HUES48 (cell line): ENCODE measurements at regions not wholly inside any gene's neighbourhood (a gene's known extent, or its start where the extent isn't known, plus 50 kb on each side); places are given as distances from the start of the nearest gene placed in this dataset.
A peak's percentile ranks its signal among the peaks of the same experiment; 100 is the strongest.

Experiments used
- H3K27ac ChIP-seq: one replicate; pipeline ENCODE4 v1.7.0; 2013; ENCODE audit warnings: low read depth, low read length, inconsistent platforms
- H3K27me3 ChIP-seq: 2 replicates; pipeline ENCODE4 v1.6.1; 2013; ENCODE audit warnings: mild to moderate bottlenecking, low read length; ENCODE audit not compliant: control insufficient read depth, insufficient read depth
- H3K36me3 ChIP-seq: 2 replicates; pipeline ENCODE4 v1.6.1; 2013; ENCODE audit warnings: low read length; ENCODE audit not compliant: control insufficient read depth, insufficient read depth
- H3K4me1 ChIP-seq: 2 replicates; pipeline ENCODE4 v1.6.1; 2013; ENCODE audit warnings: mild to moderate bottlenecking, low read length; ENCODE audit not compliant: control insufficient read depth, insufficient read depth
- H3K4me3 ChIP-seq: 2 replicates; pipeline ENCODE4 v1.5.1; 2013; ENCODE audit warnings: mild to moderate bottlenecking, low read depth, low read length
- H3K9ac ChIP-seq: 2 replicates; pipeline ENCODE4 v1.6.1; 2013; ENCODE audit warnings: mild to moderate bottlenecking, low read depth, low read length, moderate library complexity
- H3K9me3 ChIP-seq: 2 replicates; pipeline ENCODE4 v1.6.1; 2013; ENCODE audit warnings: low read length; ENCODE audit not compliant: control insufficient read depth, insufficient read depth

- no peaks in the 10 kb centered on the region for H3K9me3 ChIP-seq
- H3K36me3 ChIP-seq: no peaks in the 10 kb centered on the region
- H3K4me1 ChIP-seq: peaks cover 21% of the 10 kb centered on the region
- H3K9ac ChIP-seq: no peak overlapping the region
- H3K27ac ChIP-seq: peak overlapping the region; percentile 87
- H3K4me3 ChIP-seq: no peak overlapping the region
- no peaks in the 10 kb centered on the region for H3K27me3 ChIP-seq
Observed at GRCh38 chr1:232538224-232538942, 91.5 kb downstream of the SIPA1L2 start.

- H3K9me3 ChIP-seq: no peaks in the 10 kb centered on the region
- no peaks in the 10 kb centered on the region for H3K36me3 ChIP-seq
- no peaks in the 10 kb centered on the region for H3K27me3 ChIP-seq
- H3K4me1 ChIP-seq: peaks cover 18% of the 10 kb centered on the region
- H3K9ac ChIP-seq: no peak overlapping the region
- no peak overlapping the region for H3K4me3 ChIP-seq
- H3K27ac ChIP-seq: no peak overlapping the region
Observed at GRCh38 chr1:232534552-232535517, 95.1 kb downstream of the SIPA1L2 start.

DNA sequence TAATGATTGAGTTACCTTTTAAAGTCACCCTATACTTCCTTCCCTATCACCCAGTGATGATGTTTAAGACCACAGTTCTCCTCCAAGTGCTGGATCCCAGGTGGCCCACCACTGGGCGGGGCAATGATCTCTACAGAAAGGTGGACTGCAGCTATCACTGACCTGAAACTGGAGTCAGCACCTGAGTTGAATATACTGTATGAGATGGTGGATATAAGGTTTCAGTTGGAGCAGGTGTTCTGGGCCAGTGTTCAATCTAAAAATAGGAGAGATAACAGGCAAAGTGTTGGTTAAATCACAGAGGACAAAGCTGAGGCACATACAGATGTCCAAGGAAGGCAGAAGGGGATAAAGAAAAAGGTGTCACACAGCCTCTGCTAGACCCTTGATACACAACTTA, 96.6 kb downstream of the SIPA1L2 start:
- H3K4me3 ChIP-seq: no peak overlapping the region
- no peak overlapping the region for H3K27ac ChIP-seq
- no peaks in the 10 kb centered on the region for H3K36me3 ChIP-seq
- no peaks in the 10 kb centered on the region for H3K27me3 ChIP-seq
- H3K4me1 ChIP-seq: peaks cover 10% of the 10 kb centered on the region
- H3K9me3 ChIP-seq: no peaks in the 10 kb centered on the region
- H3K9ac ChIP-seq: no peak overlapping the region

DNA sequence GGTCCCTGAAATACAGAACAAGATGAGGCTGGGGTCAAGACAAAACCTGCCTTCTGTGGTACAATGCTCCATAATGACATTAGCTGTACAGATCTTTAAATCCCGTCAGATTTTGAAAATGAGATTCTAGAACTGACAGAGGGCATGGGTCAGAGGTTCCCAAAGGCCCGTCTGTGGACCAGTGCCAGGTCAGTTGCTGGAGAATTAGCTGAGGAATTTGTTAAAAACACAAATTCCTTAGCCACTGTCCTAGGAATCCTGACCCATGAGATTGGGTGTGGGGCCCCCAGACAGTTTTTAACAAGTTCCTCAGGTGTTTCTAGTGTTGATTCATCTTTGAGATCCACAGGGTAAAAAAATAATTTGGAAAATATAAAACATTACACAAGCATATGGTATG, 97.0 kb downstream of the SIPA1L2 start:
- no peak overlapping the region for H3K9ac ChIP-seq
- H3K27ac ChIP-seq: no peak overlapping the region

DNA sequence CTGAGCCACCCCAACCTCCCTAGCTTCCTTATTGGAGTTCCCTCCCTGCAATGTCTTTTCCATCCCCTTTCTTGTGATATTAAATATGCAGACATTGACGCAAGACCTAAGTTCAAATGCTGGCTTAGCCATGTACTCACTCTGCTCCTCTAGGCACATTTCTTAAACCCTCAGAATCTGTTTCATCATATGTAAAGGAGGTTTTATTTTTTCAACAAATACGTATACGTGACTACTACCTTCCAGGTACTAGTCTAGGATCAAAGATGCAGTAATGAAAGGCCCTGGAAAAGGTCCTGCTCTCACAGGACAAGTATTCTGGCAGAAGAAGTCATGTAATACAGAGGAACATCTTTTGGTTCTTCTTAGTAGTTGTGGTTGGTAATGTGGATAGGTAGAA, 98.6 kb downstream of the SIPA1L2 start:
- Histone ChIP-seq H3K27ac (no peak overlapping the region), H3K9me3 (no peaks in the 10 kb centered on the region), H3K9ac (no peak overlapping the region), H3K4me1 (no peaks in the 10 kb centered on the region), H3K36me3 (no peaks in the 10 kb centered on the region), H3K4me3 (no peak overlapping the region), H3K27me3 (no peaks in the 10 kb centered on the region)

More for the DNA sequence above, 97.0 kb downstream of the SIPA1L2 start:
- Histone ChIP-seq H3K4me1 (peaks cover 5% of the 10 kb centered on the region), H3K4me3 (no peak overlapping the region), H3K27me3 (no peaks in the 10 kb centered on the region), H3K9me3 (no peaks in the 10 kb centered on the region), H3K36me3 (no peaks in the 10 kb centered on the region)

DNA sequence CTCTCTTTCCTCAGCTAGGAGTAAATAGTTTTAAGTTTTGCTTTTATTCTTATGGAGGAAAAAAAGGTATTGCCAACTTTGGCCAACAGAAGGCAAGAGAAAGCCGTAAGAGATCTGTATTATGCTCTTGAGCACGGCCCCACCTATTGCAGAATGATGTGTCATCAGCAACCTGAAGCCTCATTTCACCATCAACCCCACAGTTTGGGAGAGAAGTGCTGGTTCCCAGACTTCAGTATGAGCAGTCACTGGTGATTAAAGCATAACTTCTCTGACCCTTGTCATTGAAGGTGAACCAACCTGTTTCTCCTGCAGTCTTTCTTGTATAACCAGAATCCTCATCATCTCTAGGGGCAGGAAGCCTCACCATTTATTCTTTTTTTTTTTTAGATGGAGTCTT, 100.2 kb downstream of the SIPA1L2 start:
- no peak overlapping the region for H3K27ac ChIP-seq

GRCh38 chr1:232528472-232529089, 101.4 kb downstream of the SIPA1L2 start:
- Histone ChIP-seq H3K9ac (no peak overlapping the region), H3K4me3 (no peak overlapping the region), H3K36me3 (no peaks in the 10 kb centered on the region), H3K27ac (no peak overlapping the region), H3K4me1 (no peaks in the 10 kb centered on the region), H3K27me3 (no peaks in the 10 kb centered on the region), H3K9me3 (no peaks in the 10 kb centered on the region)

More for the DNA sequence above, 100.2 kb downstream of the SIPA1L2 start:
- Histone ChIP-seq H3K36me3 (no peaks in the 10 kb centered on the region), H3K4me3 (no peak overlapping the region), H3K4me1 (no peaks in the 10 kb centered on the region), H3K9ac (no peak overlapping the region), H3K9me3 (no peaks in the 10 kb centered on the region), H3K27me3 (no peaks in the 10 kb centered on the region)

DNA sequence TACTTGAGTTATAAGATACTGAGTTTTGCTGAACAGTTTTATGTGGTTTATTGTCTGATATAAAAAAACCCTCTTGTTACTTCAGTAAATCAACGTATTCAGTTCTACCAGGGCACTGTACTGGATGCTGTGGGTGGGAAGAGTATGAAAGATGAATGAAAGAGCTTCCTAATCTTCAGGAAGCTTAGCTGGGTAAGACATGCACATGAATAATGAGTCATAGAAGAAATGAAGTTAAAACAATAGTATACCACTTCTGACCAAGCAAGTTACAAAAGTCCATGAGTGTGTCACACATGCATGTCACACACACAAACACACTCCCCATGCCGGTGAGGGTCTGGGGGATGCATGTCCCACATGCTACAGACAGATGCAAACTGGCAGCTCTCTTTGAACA, 105.9 kb downstream of the SIPA1L2 start:
- Histone ChIP-seq H3K4me3 (no peak overlapping the region), H3K27me3 (no peaks in the 10 kb centered on the region), H3K4me1 (no peaks in the 10 kb centered on the region; the same call in 1 of the 2 replicates), H3K36me3 (no peaks in the 10 kb centered on the region), H3K9ac (no peak overlapping the region), H3K9me3 (no peaks in the 10 kb centered on the region), H3K27ac (no peak overlapping the region)

- Histone ChIP-seq H3K4me3 (no peak overlapping the region), H3K4me1 (peaks cover 2% of the 10 kb centered on the region), H3K27me3 (no peaks in the 10 kb centered on the region), H3K9me3 (no peaks in the 10 kb centered on the region), H3K9ac (no peak overlapping the region), H3K36me3 (no peaks in the 10 kb centered on the region), H3K27ac (no peak overlapping the region)
Observed at GRCh38 chr1:232522189-232522588, 107.7 kb downstream of the SIPA1L2 start.

DNA sequence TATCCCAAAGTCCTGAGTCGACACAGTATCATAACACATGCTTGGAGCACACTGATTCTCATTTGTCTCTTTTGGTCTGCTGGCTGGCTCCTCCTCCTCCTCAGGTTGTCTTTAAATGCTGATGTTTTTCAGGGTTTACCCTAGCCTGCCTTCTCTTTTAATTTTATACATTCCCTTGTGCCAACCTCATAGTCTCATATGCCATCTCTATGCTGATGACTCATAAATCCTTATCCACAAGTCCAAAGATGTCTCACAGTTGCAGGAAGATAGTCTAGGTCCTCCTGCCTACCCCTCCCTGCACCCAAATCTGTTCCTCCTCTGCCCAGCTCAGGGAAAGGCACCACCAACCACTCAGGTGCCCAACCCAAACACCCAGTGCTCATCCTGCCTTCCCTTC, 108.3 kb downstream of the SIPA1L2 start:
- Histone ChIP-seq H3K9ac (no peak overlapping the region), H3K27me3 (no peaks in the 10 kb centered on the region), H3K36me3 (no peaks in the 10 kb centered on the region)

GRCh38 chr1:232519186-232519585, 110.7 kb downstream of the SIPA1L2 start:
- Histone ChIP-seq H3K9ac (no peak overlapping the region), H3K36me3 (no peaks in the 10 kb centered on the region), H3K4me1 (peaks cover 6% of the 10 kb centered on the region), H3K4me3 (no peak overlapping the region), H3K27ac (no peak overlapping the region), H3K27me3 (no peaks in the 10 kb centered on the region), H3K9me3 (no peaks in the 10 kb centered on the region)

More for the DNA sequence above, 108.3 kb downstream of the SIPA1L2 start:
- H3K9me3 ChIP-seq: no peaks in the 10 kb centered on the region
- H3K4me1 ChIP-seq: peaks cover 6% of the 10 kb centered on the region
- H3K27ac ChIP-seq: no peak overlapping the region
- no peak overlapping the region for H3K4me3 ChIP-seq
